PFSK-1 (cell line): ENCODE measurements at regions not wholly inside any gene's neighbourhood (a gene's known extent, or its start where the extent isn't known, plus 50 kb on each side); places are given as distances from the start of the nearest gene placed in this dataset.

Experiments used
- FOXP2 ChIP-seq: optimal IDR thresholded peaks from 2 replicates; pipeline ENCODE3; 2011; ENCODE audit warnings: borderline replicate concordance, control low read depth, inconsistent platforms; ENCODE audit not compliant: insufficient read depth; ENCODE audit errors: extremely low read length, extremely low read depth
- POLR2AphosphoS5 ChIP-seq: IDR thresholded peaks from 2 replicates; pipeline ENCODE4 v1.6.1; 2012; ENCODE audit warnings: low read depth, mild to moderate bottlenecking, control low read depth, low read length, moderate library complexity
- REST ChIP-seq, 2 experiments: IDR thresholded peaks; 2 replicates each; pipeline versions ENCODE4 v1.6.1 to v1.8.0; 2011 to 2012; ENCODE audit warnings: low read depth in 2 of 2, low read length in 2 of 2, control low read depth in 1 of 2, inconsistent platforms in 1 of 2, mild to moderate bottlenecking in 1 of 2, moderate library complexity in 1 of 2; ENCODE audit not compliant: insufficient read depth in 1 of 2
- SIN3A ChIP-seq: IDR thresholded peaks from 2 replicates; pipeline ENCODE4 v1.6.1; 2012; ENCODE audit warnings: mild to moderate bottlenecking, low read length, moderate library complexity, borderline replicate concordance; ENCODE audit not compliant: insufficient read depth
- TAF1 ChIP-seq: IDR thresholded peaks from 2 replicates; pipeline ENCODE4 v1.6.1; 2012; ENCODE audit warnings: low read length, control low read depth, borderline replicate concordance; ENCODE audit not compliant: insufficient read depth

DNA sequence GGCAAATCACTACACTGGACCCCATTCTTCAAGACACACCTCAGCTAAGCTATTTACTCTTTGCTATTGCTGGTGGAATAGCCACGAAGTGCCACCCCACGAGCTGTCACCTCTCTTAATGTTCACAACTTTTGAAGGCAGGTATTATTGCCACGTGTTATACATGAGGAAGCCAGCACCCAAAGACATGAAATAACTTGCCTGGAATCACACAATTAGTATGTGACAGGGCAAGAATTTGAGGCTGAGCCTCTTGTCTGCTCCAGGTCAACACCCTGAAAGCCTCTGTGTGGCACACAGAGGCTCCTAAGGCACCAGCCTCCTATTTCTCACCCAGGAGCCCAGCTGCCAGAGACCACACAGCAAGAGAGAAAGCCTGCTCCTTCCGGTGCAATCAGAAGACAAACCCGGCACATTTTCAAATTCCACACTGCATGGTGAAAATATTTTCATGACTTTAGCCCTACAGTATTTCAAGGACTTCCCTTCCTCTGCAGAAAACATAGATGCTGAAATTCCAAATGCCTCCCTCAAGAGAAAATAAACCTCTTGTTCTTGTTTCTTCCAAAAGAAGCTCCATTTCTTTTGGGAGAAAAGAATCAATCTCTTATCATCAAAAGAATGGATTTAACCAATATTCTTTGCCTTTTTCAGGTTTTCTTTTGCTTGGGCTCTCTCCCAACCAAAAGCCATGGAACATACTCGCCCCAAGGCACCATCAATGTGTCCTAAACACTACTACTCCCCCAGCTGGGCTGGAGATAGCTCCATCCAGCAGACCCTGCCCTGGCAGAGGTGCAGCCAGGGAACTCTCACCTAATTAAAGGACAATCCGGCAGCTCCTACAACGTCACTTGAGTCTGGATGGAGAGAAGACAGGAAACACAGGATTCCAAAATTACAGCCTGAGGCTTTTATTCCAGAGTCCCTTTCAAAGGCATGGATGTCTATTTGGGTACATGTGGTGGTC, 84.7 kb upstream of the THBS1 start:
- TF ChIP-seq REST (IDR thresholded peaks at IDR 0.05; ENCODE audit: insufficient read depth in 1 of 2, low read depth in 2 of 2, low read length in 2 of 2) (no peak), POLR2AphosphoS5 (no peak), TAF1 (no peak), FOXP2 (no peak), SIN3A (no peak)
